ENCODE measurements at regions not wholly inside any gene's neighbourhood (a gene's known extent, or its start where the extent isn't known, plus 50 kb on each side); places are given as distances from the start of the nearest gene placed in this dataset.

DNA sequence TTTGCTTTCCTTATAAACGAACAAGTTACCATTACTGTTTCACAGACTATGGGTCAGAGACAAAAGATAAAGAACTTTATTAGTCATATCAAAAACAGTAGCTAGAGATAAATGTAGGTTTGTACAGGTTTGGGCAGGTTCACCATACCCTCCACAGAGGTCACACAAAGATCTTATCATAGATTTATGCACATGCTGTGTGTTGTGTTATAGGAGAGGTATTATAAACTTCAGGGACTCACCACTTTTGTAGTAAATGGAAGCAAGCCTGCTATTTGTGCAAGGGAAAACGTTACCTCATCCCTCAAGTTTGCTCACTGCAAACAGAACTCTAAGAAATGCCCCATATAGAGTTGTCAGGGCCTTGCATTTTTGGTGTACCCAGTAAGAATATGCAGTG is 584.5 kb upstream of the LRRTM1 start:
- Histone ChIP-seq H3K27ac (no peak overlapping the region), H3K27me3 (no peaks in the 10 kb centered on the region), H3K9me3 (no peaks in the 10 kb centered on the region), H3K36me3 (no peaks in the 10 kb centered on the region), H3K4me1 (no peaks in the 10 kb centered on the region), H3K4me3 (no peak overlapping the region)
- TF ChIP-seq, protein P1, sequence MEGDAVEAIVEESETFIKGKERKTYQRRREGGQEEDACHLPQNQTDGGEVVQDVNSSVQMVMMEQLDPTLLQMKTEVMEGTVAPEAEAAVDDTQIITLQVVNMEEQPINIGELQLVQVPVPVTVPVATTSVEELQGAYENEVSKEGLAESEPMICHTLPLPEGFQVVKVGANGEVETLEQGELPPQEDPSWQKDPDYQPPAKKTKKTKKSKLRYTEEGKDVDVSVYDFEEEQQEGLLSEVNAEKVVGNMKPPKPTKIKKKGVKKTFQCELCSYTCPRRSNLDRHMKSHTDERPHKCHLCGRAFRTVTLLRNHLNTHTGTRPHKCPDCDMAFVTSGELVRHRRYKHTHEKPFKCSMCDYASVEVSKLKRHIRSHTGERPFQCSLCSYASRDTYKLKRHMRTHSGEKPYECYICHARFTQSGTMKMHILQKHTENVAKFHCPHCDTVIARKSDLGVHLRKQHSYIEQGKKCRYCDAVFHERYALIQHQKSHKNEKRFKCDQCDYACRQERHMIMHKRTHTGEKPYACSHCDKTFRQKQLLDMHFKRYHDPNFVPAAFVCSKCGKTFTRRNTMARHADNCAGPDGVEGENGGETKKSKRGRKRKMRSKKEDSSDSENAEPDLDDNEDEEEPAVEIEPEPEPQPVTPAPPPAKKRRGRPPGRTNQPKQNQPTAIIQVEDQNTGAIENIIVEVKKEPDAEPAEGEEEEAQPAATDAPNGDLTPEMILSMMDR (IDR thresholded peaks at IDR 0.05), result no peak
- TF ChIP-seq POLR2AphosphoS5 (IDR thresholded peaks at IDR 0.05) (no peak), POLR2A (IDR thresholded peaks at IDR 0.05) (no peak)
- intact Hi-C loops (cut with DNase I; ENCODE audit: low total_unique reads), result no loop called here
- no peak for DNase-seq (ENCODE audit: low spot score in 2 of 2)

DNA sequence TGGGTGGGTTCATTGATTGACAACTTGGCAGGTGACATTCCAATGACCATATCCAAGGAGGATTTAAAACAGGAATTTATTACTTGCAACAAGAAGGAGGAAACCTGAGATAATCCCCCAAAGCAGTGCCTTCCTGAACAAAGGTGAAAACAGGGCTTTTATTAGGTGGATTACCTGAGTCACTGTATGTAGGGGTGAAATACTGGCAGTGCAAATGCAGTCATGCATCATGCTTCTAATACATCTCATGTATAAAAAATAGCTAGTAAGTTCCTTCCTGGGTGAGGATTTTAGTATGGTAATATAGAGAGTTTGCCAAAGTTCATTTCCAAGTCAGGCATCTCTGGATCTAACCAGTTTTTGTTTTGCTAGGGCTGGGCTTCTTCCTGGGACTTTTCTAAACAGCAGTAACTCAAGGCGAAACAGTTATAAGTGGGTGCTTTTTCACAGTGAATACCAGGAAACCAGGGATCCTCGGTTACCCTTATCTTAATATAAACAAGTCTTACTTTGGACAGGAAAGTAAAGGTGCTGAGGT is 583.4 kb upstream of the LRRTM1 start:
- H3K36me3 ChIP-seq, result no peaks in the 10 kb centered on the region
- H3K4me1 ChIP-seq, result no peaks in the 10 kb centered on the region
- no peak overlapping the region for H3K4me3 ChIP-seq
- no peak overlapping the region for H3K27ac ChIP-seq
- no peak for TF ChIP-seq POLR2A (IDR thresholded peaks at IDR 0.05)
- no peak for TF ChIP-seq POLR2AphosphoS5 (IDR thresholded peaks at IDR 0.05)
- TF ChIP-seq, protein P1 (IDR thresholded peaks at IDR 0.05), result no peak
- H3K27me3 ChIP-seq, result no peaks in the 10 kb centered on the region
- DNase-seq (ENCODE audit: low spot score in 2 of 2), result no peak
- no peaks in the 10 kb centered on the region for H3K9me3 ChIP-seq
- intact Hi-C loops (cut with DNase I; ENCODE audit: low total_unique reads), result no loop called here

DNA sequence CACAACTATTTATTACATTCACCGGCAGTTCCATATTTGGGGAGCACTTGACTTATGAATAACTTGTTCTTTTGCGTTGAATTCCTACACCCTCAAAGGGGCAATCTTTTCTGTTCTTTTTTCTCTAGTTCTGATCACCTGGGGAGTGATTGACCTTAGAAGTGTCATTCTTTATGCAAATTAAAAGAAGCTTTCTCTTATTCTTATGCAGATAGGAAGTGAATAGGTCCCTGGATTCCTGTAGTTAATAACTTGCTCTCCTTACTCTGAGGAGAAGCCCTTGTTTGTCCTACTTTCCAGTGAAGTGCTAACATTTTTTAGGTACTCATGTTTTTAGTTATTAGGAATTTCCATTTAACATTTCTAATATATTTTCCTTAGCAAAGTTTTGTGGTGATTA is 569.8 kb upstream of the LRRTM1 start:
- no peak overlapping the region for H3K4me3 ChIP-seq
- no peak for DNase-seq (ENCODE audit: low spot score in 2 of 2)
- H3K27me3 ChIP-seq, result no peaks in the 10 kb centered on the region
- H3K9me3 ChIP-seq, result no peaks in the 10 kb centered on the region
- TF ChIP-seq POLR2AphosphoS5 (IDR thresholded peaks at IDR 0.05) (no peak), POLR2A (IDR thresholded peaks at IDR 0.05) (no peak)
- TF ChIP-seq, protein P1 (IDR thresholded peaks at IDR 0.05), result no peak
- intact Hi-C loops (cut with DNase I; ENCODE audit: low total_unique reads), result no loop called here
- H3K4me1 ChIP-seq, result no peaks in the 10 kb centered on the region
- H3K27ac ChIP-seq, result no peak overlapping the region
- H3K36me3 ChIP-seq, result no peaks in the 10 kb centered on the region

DNA sequence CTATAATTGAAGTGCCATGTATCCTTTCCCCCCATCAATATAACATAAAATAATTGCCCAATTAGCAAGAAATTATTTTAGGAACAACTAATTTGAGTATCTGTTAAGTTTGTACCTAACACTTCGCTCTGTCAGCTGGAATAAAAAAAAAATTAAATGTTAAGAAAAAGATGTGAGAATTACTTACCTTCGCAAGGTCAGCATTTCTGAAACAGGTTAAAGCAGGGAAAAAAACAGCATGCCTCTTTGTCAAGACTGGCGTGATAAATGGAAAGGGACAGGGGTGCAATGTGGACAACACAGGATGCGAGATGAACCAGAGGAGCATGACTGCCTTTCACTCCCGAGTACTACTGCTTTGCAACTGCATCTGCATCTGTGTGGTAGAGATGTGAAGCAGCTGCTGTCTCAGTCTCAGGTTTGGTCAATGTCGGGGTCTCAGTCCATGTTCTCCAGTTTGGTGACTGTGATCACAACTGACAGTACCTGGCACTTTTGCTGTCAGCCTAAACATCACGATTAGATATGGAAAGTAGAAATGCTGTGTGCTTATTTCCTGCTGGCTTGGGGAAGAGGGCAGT is 565.4 kb upstream of the LRRTM1 start:
- TF ChIP-seq, protein P1 (IDR thresholded peaks at IDR 0.05), result no peak
- TF ChIP-seq POLR2AphosphoS5 (IDR thresholded peaks at IDR 0.05), result no peak
- TF ChIP-seq POLR2A (IDR thresholded peaks at IDR 0.05), result no peak
- Histone ChIP-seq H3K27ac (no peak overlapping the region), H3K36me3 (no peaks in the 10 kb centered on the region), H3K9me3 (no peaks in the 10 kb centered on the region), H3K4me1 (no peaks in the 10 kb centered on the region), H3K27me3 (no peaks in the 10 kb centered on the region), H3K4me3 (no peak overlapping the region)
- DNase-seq (ENCODE audit: low spot score in 2 of 2), result no peak
- intact Hi-C loops (cut with DNase I; ENCODE audit: low total_unique reads), result no loop called here

DNA sequence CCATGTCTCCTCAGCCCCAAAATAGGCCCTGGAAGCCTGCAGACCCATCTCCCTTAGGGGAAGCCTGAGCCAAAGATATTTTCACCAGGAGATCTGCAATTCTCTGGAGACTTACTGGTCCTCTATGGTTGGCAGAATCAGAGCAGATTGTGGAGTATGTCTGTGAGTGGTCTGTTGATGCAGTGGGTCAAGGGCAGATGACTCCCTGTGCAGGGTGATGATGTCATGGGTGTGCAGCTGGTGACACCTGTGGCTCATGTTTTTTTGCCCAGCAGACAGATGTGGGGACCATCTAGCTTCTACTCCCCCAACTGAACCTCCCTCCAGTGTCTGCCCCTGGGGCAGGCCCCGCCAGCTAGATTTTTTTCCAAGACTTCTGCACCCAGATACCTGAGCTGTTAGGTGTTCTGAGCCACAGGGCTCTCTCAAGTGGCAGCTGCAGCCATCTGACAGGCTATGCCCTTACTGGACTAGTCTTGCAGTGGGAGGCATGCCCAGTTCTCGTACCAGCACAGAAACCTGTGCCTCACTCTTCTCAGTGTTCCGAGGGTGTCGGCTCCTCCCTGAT is 558.7 kb upstream of the LRRTM1 start:
- no peaks in the 10 kb centered on the region for H3K9me3 ChIP-seq
- intact Hi-C loops (cut with DNase I; ENCODE audit: low total_unique reads), result no loop called here
- no peaks in the 10 kb centered on the region for H3K36me3 ChIP-seq
- no peaks in the 10 kb centered on the region for H3K27me3 ChIP-seq
- TF ChIP-seq, protein P1 (IDR thresholded peaks at IDR 0.05), result no peak
- TF ChIP-seq POLR2A (IDR thresholded peaks at IDR 0.05) (no peak), POLR2AphosphoS5 (IDR thresholded peaks at IDR 0.05) (no peak)
- H3K4me3 ChIP-seq, result no peak overlapping the region
- H3K4me1 ChIP-seq, result no peaks in the 10 kb centered on the region
- H3K27ac ChIP-seq, result no peak overlapping the region
- DNase-seq (ENCODE audit: low spot score in 2 of 2), result no peak

Measured in breast epithelium (tissue), 4 donors.